ENCODE measurements at regions not wholly inside any gene's neighbourhood (a gene's known extent, or its start where the extent isn't known, plus 50 kb on each side); places are given as distances from the start of the nearest gene placed in this dataset.

DNA sequence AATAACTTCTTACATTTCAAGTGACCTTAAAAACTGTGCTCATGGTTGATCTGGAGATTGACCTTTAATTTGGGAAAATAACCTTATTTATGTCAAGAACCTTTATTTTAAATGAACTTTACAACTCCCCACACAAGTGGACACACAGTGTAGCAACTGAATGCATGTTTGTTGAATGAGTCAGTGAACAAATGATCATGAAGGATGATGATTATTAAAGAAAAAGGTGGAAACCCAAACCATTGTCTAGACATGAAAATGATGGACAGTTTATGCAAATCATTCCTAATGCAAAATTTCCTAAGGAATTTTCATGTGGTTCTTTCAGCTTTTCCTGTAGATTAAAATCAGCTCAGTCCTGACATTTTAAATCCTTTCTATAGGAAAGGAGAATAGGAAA is 439.8 kb upstream of the RUNX1 start:
- TF ChIP-seq TAF1 (IDR thresholded peaks at IDR 0.05; ENCODE audit: borderline replicate concordance, low read depth, low read length) = no peak
- TF ChIP-seq POLR2AphosphoS5 (IDR thresholded peaks at IDR 0.05; ENCODE audit: low read depth, low read length) = no peak
- TF ChIP-seq POLR2A (IDR thresholded peaks at IDR 0.05; ENCODE audit: low read depth, low read length) = no peak
- DNase-seq (ENCODE audit: insufficient read length) = no peak
- no peak for FAIRE-seq

DNA sequence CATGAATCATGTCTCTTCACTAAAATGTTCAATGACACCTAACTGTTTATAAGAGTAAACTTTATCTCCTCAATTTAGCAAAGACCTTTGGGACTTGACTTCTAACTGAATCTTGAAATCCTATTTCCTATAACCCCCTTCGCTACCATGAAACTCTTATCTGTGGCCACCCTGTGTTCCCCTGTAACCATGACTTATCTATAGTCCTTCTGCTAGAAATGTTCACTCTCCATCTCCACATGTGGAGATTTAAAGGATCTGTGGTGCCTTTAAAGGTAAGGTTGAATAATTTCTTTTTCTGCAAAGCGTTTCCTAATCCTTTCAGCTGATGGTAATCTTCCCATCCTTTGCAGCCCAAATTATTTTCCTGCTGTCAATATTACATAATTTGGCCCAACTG is 436.3 kb upstream of the RUNX1 start:
- TF ChIP-seq TAF1 (IDR thresholded peaks at IDR 0.05; ENCODE audit: borderline replicate concordance, low read depth, low read length) (no peak), POLR2A (IDR thresholded peaks at IDR 0.05; ENCODE audit: low read depth, low read length) (no peak), POLR2AphosphoS5 (IDR thresholded peaks at IDR 0.05; ENCODE audit: low read depth, low read length) (no peak)
- no peak for DNase-seq (ENCODE audit: insufficient read length)
- FAIRE-seq = no peak

- TF ChIP-seq POLR2AphosphoS5 (IDR thresholded peaks at IDR 0.05; ENCODE audit: low read depth, low read length) (no peak), TAF1 (IDR thresholded peaks at IDR 0.05; ENCODE audit: borderline replicate concordance, low read depth, low read length) (no peak)
- no peak for FAIRE-seq
- DNase-seq (ENCODE audit: insufficient read length) = no peak
Measured at GRCh38 chr21:35484851-35485250, 435.7 kb upstream of the RUNX1 start.

DNA sequence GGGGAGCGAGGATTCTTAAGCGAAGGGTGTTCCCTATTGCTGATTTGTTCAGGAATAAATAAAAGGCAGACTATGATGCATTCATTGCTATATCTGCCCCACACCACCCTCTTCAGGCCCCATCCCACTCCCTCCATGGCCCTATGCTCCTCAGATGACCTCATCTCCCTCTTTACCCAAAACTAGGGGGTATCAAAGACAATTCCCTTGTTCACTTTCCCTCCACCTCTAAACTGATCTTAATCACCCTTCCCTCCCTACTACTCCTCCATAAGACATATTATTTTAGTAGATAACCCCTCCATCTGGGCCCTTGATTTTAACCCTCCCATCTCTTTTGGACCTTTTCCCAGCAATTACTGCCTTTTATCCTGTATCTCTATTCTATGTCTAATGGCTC is 434.9 kb upstream of the RUNX1 start:
- DNase-seq (ENCODE audit: insufficient read length) (no peak), FAIRE-seq (no peak)
- TF ChIP-seq POLR2A (IDR thresholded peaks at IDR 0.05; ENCODE audit: low read depth, low read length) = no peak

- DNase-seq (ENCODE audit: insufficient read length) (no peak), FAIRE-seq (no peak)
- TF ChIP-seq POLR2AphosphoS5 (IDR thresholded peaks at IDR 0.05; ENCODE audit: low read depth, low read length) (no peak), POLR2A (IDR thresholded peaks at IDR 0.05; ENCODE audit: low read depth, low read length) (no peak), TAF1 (IDR thresholded peaks at IDR 0.05; ENCODE audit: borderline replicate concordance, low read depth, low read length) (no peak)
Measured at GRCh38 chr21:35482933-35483662, 434.0 kb upstream of the RUNX1 start.

DNA sequence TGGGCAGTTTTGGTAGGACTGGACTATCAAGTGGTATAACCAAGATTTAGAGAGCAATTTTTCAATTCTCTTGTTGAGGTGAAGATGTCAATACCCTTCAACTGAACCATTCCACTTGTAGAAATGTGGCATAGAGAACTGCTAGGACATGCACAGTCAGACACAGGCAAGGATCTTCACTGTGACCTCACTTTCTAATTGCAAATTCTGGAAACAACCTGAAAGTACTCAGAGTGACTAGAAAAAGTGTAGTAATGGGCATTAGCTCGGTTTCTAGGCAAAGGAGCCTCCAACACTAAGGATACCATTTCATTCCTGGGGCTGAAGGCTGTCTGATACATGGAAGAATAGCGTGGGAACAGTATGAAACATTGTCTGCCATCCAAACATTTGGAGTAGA is 433.0 kb upstream of the RUNX1 start:
- TF ChIP-seq POLR2A (IDR thresholded peaks at IDR 0.05; ENCODE audit: low read depth, low read length) (no peak), POLR2AphosphoS5 (IDR thresholded peaks at IDR 0.05; ENCODE audit: low read depth, low read length) (no peak), TAF1 (IDR thresholded peaks at IDR 0.05; ENCODE audit: borderline replicate concordance, low read depth, low read length) (no peak)
- DNase-seq (ENCODE audit: insufficient read length) (no peak), FAIRE-seq (no peak)

GRCh38 chr21:35481005-35481404 is 431.9 kb upstream of the RUNX1 start:
- no peak for FAIRE-seq
- TF ChIP-seq POLR2A (IDR thresholded peaks at IDR 0.05; ENCODE audit: low read depth, low read length) (no peak), POLR2AphosphoS5 (IDR thresholded peaks at IDR 0.05; ENCODE audit: low read depth, low read length) (no peak), TAF1 (IDR thresholded peaks at IDR 0.05; ENCODE audit: borderline replicate concordance, low read depth, low read length) (no peak)

GRCh38 chr21:35479529-35479928 is 430.4 kb upstream of the RUNX1 start:
- no peak for TF ChIP-seq TAF1 (IDR thresholded peaks at IDR 0.05; ENCODE audit: borderline replicate concordance, low read depth, low read length)
- TF ChIP-seq POLR2A (IDR thresholded peaks at IDR 0.05; ENCODE audit: low read depth, low read length) = no peak
- no peak for TF ChIP-seq POLR2AphosphoS5 (IDR thresholded peaks at IDR 0.05; ENCODE audit: low read depth, low read length)
- FAIRE-seq (no peak), DNase-seq (ENCODE audit: insufficient read length) (no peak)

More at GRCh38 chr21:35481005-35481404, 431.9 kb upstream of the RUNX1 start:
- DNase-seq (ENCODE audit: insufficient read length) = no peak

GRCh38 chr21:35479065-35479448 is 430.0 kb upstream of the RUNX1 start:
- no peak for FAIRE-seq
- DNase-seq (ENCODE audit: insufficient read length) = no peak
- no peak for TF ChIP-seq POLR2AphosphoS5 (IDR thresholded peaks at IDR 0.05; ENCODE audit: low read depth, low read length)
- no peak for TF ChIP-seq TAF1 (IDR thresholded peaks at IDR 0.05; ENCODE audit: borderline replicate concordance, low read depth, low read length)
- no peak for TF ChIP-seq POLR2A (IDR thresholded peaks at IDR 0.05; ENCODE audit: low read depth, low read length)

DNA sequence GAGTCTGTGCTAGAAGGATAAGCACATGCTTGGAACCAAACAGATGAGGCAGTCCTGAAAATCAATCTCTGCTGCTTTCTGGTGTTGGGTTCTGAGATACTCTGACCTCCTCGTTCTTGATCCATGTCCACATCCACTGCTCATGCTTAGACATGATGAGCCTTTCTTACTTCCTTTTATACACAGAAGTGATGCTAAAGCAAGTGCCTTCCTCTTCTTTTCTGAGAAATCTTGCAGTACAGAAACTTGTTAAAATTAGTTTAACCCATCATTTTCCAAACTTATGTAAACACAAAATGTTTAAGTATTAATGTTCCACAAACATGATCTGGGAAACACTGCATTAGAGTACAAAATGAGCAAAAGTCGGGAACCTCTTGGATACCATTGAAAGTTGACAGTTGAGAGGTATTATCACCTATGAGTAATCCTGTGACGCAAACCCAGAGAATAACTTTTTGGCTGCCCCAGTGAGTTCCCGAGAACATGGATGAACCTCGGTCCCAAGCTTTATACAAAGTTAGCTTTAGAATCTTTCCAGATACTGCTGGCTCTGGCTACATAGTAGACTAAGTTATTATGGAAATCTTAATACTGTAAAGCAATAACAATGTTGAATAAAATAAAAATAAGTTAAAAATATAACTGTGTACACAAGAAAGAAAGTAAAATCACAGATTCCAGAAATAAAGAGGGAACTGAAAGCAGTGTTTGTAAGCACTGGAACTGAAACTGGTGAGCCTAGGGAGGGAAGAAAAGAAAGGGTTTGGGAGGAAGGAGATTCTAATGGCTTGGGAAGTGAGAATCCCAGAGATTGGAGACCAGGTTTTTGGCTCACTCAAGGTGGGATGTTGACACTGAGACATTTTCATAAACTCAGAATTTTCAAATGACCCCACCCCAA is 429.3 kb upstream of the RUNX1 start:
- TF ChIP-seq POLR2AphosphoS5 (IDR thresholded peaks at IDR 0.05; ENCODE audit: low read depth, low read length) (no peak), TAF1 (IDR thresholded peaks at IDR 0.05; ENCODE audit: borderline replicate concordance, low read depth, low read length) (no peak), POLR2A (IDR thresholded peaks at IDR 0.05; ENCODE audit: low read depth, low read length) (no peak)
- FAIRE-seq (no peak), DNase-seq (ENCODE audit: insufficient read length) (no peak)

GRCh38 chr21:35477622-35478021 is 428.5 kb upstream of the RUNX1 start:
- FAIRE-seq = no peak
- DNase-seq (ENCODE audit: insufficient read length) = no peak
- TF ChIP-seq POLR2A (IDR thresholded peaks at IDR 0.05; ENCODE audit: low read depth, low read length) (no peak), POLR2AphosphoS5 (IDR thresholded peaks at IDR 0.05; ENCODE audit: low read depth, low read length) (no peak), TAF1 (IDR thresholded peaks at IDR 0.05; ENCODE audit: borderline replicate concordance, low read depth, low read length) (no peak)

Data from GM12892 (cell line).